Jurkat, Clone E6-1 (cell line): ENCODE measurements at regions not wholly inside any gene's neighbourhood (a gene's known extent, or its start where the extent isn't known, plus 50 kb on each side); places are given as distances from the start of the nearest gene placed in this dataset.

Experiments
- DNase-seq: peaks from one replicate; pipeline ENCODE4 v3.0.0-alpha.2; 2011; ENCODE audit warnings: low read depth, low spot score
- H3K4me3 ChIP-seq: 2 replicates; pipeline ENCODE4 v1.5.1; 2011; ENCODE audit warnings: mild to moderate bottlenecking, low read length, control low read depth, moderate library complexity

DNA sequence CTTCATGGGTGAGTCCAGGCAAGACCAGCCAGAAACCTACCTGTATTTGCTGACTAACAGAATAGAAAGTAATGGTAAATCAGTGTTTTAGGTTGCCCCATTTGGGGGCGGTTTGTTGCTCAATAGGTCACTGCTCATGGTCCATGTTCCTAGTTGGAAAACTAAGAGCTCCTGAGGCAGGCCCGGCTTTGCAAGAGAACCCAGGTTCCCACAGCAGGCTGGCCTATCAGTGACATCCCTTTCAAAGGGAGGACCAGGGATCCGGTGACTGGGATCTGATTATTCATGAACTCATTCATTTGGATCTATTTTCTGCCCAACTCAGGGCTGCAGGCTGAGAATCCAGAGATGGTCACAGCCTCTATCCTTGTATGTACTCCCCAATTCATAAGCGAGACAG lies 163.9 kb downstream of the WNT7A start:
- DNase-seq, result no peak
- H3K4me3 ChIP-seq, result no peak overlapping the region

DNA sequence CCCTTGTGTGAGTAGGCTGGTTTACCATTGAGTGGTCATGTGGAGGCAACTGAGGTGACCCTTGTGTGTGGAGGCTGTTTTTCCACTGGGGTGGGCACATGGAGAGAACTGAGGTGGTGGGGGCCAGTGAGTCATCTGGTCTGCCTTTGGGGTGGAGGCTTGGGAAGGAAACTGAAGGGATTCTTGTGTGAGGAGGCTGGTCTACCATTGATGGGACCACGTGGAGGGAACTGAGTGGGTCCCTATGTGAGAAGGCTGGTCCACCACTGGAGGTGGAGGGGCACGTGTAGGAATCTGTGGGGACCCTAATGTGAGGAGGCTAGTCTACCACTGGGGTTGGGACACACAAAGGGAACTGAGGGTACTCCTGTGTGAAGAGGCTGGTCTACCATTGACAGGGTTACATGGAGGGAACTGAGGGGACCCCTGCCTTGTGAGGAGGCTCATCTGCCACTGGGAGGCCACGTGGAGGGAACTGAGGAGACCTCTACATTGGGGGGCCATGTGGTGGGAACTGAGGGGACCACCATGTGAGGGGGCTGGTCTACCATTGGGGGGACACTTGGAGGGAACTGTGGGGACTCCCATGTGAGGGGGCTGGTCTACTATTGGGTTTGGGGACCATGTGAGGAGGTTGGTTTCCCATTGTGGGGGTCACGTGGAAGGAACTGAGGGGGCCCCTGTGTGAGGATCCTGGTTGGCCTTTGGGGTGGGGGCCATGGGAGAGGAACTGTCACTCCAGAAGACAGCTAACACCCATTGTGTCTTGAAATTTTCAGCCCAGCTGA lies 164.5 kb downstream of the WNT7A start:
- H3K4me3 ChIP-seq, result no peak overlapping the region
- no peak for DNase-seq

DNA sequence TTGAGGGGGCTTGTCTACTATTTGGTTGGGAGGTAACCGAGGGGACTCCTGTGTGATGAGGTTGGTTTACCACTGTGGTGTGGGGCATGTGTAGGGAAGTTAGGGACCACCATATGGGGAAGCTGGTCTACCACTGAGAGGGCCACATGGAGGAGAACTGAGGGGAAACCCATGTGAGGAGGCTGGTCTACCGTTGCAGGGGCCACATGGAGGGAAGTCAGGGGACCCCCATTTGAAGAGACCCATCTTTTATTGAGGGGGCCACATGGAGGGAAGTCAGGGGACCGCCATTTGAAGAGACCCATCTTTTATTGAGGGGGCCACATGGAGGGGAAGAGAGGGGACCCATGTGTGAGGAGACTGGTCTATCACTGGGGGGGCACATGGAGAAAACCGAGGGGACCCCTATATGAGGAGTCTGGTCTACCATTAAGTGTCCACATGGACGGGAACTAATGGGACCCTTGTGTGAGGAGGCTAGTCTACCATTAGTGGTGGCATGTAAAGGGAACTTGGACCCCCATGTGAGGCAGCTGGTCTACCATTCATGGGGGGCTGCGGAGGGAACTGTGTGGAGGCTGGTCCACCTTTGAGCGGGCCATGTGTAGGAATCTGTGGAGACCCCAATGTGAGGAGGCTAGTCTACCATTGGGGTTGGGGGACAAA lies 165.5 kb downstream of the FBLN2 start:
- no peak for DNase-seq
- H3K4me3 ChIP-seq, result no peak overlapping the region

DNA sequence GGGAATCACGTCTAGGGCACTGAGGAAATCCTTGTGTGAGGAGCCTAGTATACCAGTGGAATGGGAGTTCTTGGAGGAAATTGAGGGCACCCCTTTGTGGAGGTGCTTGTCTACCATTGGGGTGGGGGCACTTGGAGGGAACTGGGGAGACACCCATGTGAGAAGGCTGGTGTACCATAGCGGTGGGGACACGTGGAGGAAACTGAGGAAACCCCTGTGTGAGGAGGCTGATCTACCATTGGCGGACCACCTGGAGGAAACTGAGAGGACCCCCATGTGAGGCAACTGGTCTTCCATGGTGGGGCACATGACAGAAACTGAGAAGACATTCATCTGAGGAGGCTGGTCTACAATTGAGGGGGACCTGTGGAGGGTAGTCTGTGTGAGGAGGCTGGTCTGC lies 164.5 kb downstream of the FBLN2 start:
- no peak for DNase-seq
- H3K4me3 ChIP-seq, result no peak overlapping the region

DNA sequence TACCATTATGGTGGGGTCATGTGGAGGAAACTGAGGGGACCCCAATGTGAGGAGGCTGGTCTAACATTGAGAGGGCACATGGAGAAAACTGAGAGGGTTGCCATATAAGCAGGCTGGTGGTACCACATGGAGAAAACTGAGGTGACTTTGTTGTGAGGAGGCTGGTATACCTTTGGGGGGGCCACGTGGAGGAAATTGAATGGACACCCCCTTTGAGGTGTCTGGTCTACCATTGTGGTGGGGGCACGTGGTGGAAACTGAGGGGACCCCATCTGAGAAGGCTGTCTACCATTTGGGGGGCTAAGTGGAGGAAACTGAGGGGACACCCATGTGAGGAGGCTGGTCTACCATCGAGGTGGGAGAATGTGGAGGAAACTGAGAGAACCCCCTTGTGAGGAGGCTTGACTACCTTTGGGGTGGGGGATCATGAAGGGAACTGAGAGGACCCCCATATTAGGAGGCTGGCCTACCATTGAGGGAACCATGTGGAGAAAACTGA lies 163.8 kb downstream of the FBLN2 start:
- DNase-seq, result no peak
- no peak overlapping the region for H3K4me3 ChIP-seq

DNA sequence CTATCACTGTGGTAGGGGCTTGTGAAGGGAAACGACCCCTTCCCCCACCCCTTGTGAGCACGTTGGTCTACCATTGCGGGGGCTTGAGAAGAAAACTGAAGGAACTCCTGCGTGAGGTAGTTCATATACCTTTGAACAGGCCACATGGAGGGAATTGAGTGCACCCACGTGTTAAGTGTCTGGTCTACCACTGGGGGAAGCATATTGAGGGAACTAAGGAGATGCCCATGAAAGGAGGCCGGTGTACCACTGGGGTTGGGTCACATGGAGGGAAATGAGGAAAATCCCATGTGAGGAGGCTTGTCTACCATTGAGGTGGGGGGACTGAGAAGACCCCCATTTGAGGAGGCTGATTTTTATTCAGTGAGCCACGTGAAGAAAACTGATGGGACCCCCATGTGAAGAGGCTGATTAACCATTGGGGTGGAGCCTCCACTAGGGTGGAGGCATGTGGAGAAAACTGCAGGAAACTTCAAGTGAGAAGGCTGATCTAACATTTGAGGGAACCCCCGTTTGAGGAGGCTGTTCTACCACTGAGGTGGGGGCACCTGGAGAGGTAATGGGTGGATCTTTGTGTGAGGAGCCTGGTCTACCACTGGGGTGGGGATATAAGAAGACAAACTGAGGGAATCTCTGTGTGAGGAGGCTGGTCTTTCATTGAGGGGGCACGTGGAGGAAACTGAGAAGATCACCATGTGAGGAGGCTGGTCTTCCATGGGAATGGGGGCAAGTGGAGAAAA lies 163.2 kb downstream of the FBLN2 start:
- no peak for DNase-seq
- no peak overlapping the region for H3K4me3 ChIP-seq

DNA sequence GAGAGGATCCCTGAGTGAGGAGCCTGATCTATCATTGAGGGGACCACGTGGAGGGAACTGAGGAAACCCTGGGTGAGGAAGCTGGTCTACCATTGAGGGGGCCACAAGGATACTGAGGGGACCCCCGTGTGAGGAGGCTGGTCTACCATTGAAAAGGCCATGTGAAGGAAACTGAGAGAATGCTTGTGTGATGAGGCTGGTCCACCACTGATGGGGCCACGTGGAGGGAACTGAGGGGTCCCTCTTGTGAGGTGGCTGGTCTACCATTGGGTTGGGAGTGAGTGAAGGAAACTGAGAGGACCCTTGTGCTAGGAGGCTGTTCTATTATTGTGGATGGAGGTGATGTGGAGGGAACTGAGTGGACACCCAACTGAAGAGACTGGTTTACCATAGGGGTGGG lies 161.3 kb downstream of the FBLN2 start:
- DNase-seq, result no peak

DNA sequence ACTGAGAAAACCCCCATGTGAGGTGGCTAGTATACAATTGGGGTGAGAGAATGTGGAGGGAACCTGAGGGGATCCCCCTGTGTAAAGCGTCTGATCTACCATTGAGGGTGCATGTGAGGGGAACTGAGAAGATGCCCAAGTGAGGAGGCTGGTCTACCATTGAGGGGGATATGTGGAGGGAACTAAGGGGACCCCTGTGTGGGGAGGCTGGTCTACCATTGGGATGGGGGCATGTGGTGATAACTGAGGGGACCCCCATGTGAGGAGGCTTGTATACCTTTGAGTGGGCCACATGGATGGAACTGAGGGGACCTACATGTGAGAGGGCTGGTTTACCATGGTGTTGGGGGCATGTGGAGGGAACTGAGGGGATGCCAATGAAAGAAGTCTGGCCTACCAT lies 160.8 kb downstream of the FBLN2 start:
- no peak for DNase-seq
- no peak overlapping the region for H3K4me3 ChIP-seq

More for the DNA sequence above, 161.3 kb downstream of the FBLN2 start:
- no peak overlapping the region for H3K4me3 ChIP-seq

DNA sequence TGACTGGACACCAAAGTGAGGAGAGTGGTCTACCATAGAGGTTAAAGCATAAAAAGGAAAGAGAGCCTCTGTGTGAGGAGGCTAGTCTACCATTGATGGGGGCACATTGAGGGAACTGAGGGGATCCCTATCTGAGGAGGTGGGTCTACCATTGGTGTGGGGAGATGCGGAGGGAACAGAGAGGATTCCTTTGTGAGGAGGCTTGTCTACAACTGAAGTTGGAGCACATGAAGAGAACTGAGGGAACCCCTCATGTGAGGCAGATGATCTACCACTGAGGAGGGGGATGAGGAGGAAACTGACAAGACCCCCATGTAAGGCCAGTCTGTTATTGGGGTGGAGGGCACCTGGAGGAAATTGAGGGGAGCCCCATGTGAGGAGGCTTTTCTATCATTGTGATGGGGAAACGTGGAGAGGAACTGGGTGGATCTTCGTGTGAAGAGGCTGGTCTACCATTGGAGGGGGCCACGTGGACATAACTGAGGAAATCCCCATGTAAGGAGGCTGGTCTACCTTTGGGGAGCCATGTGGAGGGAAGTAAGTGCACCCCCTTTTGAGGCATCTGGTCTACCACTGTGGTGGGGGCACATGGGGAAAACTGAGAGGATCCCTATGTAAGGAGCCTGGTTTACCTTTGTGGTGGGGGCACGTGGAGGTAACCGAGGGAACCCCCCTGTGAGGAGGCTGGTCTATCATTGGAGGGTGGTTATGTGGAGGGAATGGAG lies 160.1 kb downstream of the FBLN2 start:
- no peak for DNase-seq
- H3K4me3 ChIP-seq, result no peak overlapping the region

DNA sequence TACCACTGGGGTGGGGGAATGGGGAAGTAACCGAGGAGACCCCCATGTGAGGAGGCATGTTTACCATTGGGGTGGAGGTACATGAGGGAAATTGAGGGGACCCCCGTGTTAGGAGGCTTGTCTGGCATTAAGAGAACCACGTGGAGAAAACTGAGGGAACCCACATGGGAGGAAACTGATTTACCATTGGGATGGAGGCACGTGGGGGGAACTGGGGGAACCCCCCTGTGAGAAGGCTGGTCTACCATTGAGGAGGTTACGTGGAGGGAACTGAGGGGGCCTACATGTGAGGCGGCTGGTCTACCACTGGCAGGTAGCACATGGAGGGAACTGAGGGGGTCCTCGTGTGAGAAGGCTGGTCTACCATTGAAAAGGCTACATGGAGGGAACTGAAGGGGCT lies 159.4 kb downstream of the FBLN2 start:
- H3K4me3 ChIP-seq, result no peak overlapping the region
- no peak for DNase-seq

DNA sequence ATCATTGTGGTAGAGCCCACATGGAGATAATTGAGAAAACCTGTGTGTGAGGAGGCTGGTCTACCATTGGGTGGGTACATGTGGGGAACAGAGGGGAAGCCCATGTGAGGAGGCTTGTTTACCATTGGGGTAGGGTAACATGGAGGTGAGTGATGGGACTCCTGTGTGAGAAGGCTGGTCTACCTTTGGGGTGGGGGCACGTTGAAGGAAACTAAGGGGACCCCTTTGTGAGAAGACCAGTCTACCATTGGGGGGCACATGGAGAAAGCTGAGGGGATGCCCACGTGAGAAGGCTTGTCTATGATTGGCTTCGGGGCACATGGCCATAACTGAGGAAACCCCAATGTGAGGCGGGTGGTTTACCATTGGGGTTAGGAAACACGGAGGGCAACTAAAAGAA lies 158.5 kb downstream of the FBLN2 start:
- no peak for DNase-seq
- H3K4me3 ChIP-seq, result no peak overlapping the region

DNA sequence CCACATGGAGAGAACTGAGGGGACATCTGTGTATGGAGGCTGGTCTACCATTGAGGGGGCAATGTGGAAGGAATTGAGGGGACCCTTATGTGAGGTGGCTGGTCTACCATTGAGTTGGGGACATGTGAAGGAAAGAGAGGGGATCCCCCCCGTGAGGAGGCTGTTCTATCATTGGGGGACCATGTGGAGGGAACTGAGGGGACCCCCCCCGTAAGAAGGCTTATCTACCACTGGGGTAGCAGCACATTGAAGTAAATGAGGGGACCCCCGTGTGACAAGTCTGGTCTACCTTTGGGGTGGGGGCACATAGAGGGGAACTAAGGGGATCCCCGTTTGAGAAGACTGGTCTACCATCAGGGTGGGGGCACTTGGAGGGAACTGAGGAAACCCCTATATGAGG lies 158.0 kb downstream of the FBLN2 start:
- DNase-seq, result no peak
- no peak overlapping the region for H3K4me3 ChIP-seq

DNA sequence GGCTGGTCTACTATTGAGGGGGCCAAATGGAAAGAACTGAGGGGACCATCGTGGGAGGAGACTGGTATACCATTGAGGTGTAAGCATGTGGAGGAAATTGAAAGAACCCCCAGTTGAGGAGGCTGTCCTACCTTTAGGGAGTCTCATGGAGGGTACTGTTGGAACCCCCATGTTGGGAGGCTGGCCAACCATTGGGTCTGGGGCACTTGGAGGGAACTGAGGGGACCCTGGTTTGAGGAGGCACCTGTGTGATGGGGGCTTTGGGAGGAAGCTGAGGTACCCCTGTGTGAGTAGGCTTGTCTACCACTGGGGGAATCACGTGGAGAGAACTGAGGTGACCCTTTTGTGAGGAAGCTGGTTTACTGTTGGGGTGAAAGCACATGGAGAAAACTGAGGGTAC lies 157.5 kb downstream of the FBLN2 start:
- no peak overlapping the region for H3K4me3 ChIP-seq

DNA sequence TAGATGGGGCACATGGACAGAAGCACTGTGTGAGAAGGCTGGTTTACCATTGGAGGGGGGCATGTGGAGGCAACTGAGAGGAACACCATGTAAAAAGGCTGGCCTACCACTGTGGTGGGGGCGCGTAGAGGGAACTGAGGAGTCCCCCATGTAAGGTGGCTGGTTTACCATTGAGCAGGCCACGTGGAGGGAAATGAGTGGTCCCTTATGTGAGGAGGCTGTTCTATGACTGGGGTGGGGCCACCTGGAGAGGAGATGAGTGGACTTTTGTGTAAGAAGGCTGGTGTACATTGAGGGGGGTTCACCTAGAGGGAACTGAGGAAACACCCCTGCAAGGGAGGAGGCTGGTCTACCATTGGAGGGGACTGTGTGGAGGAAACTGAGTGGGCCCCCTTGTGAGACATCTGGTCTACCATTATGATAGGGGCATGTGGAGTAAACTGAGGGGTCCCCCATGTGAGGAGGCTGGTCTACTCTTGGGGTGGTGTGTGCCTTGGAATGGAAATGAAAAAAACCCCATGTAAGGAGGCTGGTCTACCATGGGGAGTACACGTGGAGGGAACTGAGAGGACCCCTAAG lies 156.9 kb downstream of the FBLN2 start:
- no peak overlapping the region for H3K4me3 ChIP-seq

More for the DNA sequence above, 157.5 kb downstream of the FBLN2 start:
- no peak for DNase-seq

DNA sequence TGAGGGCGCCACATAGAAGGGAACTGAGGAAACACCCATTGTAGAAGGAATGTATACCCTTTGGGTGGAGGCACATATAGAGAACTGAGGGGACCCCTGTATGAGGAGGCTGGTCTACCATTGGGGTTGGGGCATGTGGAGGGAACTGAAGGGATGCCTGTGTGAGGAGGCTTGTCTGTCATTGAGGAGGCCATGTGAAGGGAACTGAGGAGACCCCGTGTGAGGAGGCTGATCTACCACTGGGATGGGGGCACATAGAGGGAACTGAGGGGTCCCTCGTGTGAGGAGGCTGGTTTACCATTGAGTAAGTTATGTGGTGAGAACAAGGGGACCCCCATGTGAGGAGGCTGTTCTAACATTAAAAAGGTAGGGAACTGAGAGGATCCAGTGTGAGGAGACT lies 156.1 kb downstream of the FBLN2 start:
- no peak overlapping the region for H3K4me3 ChIP-seq
- DNase-seq, result no peak

More for the DNA sequence above, 156.9 kb downstream of the FBLN2 start:
- DNase-seq, result no peak

DNA sequence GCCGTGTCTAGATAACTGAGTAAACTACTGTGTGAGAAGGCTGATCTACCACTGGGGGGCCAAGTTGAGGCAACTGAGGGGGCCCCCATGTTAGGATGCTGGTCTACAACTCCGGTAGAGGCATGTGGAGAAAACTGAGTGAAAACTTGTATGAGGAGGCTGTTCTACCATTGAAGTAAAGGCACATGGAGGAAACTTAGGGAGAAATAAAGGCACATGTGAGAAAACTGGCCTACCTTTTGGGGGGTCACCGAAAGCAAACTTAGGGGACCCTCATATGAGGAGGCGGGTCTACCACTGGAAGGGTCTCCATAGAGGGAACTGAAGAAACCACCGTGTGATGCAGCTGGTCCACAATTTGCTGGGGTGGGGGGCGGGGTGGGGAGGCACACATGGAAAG lies 155.2 kb downstream of the FBLN2 start:
- no peak for DNase-seq
- H3K4me3 ChIP-seq, result no peak overlapping the region

DNA sequence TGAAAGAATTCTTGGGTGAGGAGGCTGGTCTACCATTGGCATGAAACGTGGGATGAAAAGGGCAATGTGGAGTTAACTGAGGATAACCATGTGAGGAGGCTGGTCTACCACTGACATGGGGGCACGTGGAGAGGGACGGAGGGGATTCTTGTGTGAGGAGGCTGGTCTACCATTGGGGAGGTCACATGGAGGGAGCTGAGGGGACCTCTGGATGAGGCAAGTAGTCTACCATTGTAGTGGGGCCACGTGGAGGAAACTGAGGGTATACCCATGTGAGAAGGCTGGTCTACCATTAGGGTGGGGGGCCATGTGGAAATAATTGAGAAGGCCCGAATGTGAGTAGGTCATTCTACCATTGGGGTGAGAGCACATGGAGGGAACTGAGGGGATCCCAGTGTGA lies 154.1 kb downstream of the FBLN2 start:
- H3K4me3 ChIP-seq, result no peak overlapping the region
- DNase-seq, result no peak

DNA sequence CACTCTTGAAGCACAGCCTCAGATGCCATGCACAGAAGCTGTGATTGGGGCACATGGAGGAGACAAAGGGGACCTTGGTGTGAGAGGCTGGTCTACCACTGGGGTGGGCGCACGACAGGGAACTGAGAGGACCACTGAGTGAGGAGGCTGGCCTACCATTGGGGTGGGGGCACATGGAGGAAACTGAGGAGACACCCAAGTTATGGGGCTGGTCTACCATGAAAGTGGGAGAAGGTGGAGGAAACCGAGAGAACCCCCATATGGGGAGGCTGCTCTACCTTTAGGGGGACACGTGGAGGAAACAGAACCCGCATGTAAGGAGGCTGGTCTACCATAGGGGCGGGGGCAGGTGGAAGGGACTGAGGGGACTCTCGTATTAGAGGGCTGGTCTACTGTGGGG lies 153.4 kb downstream of the FBLN2 start:
- no peak overlapping the region for H3K4me3 ChIP-seq
- DNase-seq, result no peak

DNA sequence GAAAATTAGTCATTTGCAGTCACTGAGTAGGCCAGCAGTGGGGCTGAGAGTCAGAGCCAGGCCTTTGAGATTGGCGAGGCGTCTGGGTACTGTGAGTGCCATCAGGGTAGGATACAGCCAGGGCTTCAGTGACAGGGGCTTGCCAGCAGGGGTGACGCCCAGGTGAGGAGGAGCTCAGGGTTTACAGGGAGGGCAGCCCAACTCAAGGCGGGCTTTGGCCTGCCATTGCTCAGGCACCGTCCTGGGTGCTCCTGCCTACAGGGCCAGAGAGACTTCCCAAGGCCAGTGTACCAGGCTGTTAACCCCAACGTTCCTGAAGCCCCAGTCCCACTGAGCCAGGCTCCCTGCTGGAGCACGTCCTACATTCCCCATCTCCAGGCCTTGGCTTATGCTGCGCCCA lies 152.0 kb downstream of the FBLN2 start:
- H3K4me3 ChIP-seq, result no peak overlapping the region
- no peak for DNase-seq
